Stimulated activated naive CD8-positive, alpha-beta T cell treated with anti-CD3 and anti-CD28 coated beads, Interleukin-15, Interleukin-2, amounts not matched to agents 100 U/mL and 50 U/mL, for 24 hours (primary cell): ENCODE measurements at regions not wholly inside any gene's neighbourhood (a gene's known extent, or its start where the extent isn't known, plus 50 kb on each side); places are given as distances from the start of the nearest gene placed in this dataset.

Source experiments
- ATAC-seq: fragments of 150-1000 bp; cut with Tn5 transposase; one replicate; pipeline ENCODE4 v1.10.0; 2021
- DNase-seq: peaks from one replicate; pipeline ENCODE4 v3.0.0; 2021

- no peak for ATAC-seq
- no peak for DNase-seq
Observed at GRCh38 chr1:193504920-193505319, 318.5 kb upstream of the B3GALT2 start.

- no peak for ATAC-seq
- no peak for DNase-seq
Observed at GRCh38 chr1:193498088-193498655, 311.8 kb upstream of the B3GALT2 start.

- no peak for ATAC-seq
- DNase-seq = no peak
Observed at GRCh38 chr1:193494368-193494767, 308.0 kb upstream of the B3GALT2 start.

GRCh38 chr1:193489191-193489590 lies 302.8 kb upstream of the B3GALT2 start:
- DNase-seq = no peak
- ATAC-seq = no peak

GRCh38 chr1:193487722-193488121 lies 301.3 kb upstream of the B3GALT2 start:
- no peak for DNase-seq
- ATAC-seq = no peak

- DNase-seq (no peak), ATAC-seq (no peak)
Observed at GRCh38 chr1:193486671-193487229, 300.3 kb upstream of the B3GALT2 start.

GRCh38 chr1:193480755-193481154 lies 294.3 kb upstream of the B3GALT2 start:
- DNase-seq = no peak
- no peak for ATAC-seq

GRCh38 chr1:193479187-193479586 lies 292.8 kb upstream of the B3GALT2 start:
- DNase-seq = peak; percentile 50
- peak; percentile 77 for ATAC-seq

- ATAC-seq (no peak), DNase-seq (no peak)
Observed at GRCh38 chr1:193476748-193477147, 290.3 kb upstream of the B3GALT2 start.

GRCh38 chr1:193473932-193474331 lies 287.5 kb upstream of the B3GALT2 start:
- no peak for ATAC-seq

GRCh38 chr1:193472838-193473398 lies 286.5 kb upstream of the B3GALT2 start:
- ATAC-seq = no peak

More at GRCh38 chr1:193473932-193474331, 287.5 kb upstream of the B3GALT2 start:
- no peak for DNase-seq

GRCh38 chr1:193472430-193472829 lies 286.0 kb upstream of the B3GALT2 start:
- no peak for ATAC-seq
- no peak for DNase-seq

More at GRCh38 chr1:193472838-193473398, 286.5 kb upstream of the B3GALT2 start:
- no peak for DNase-seq

- DNase-seq = no peak
- no peak for ATAC-seq
Observed at GRCh38 chr1:193471981-193472380, 285.6 kb upstream of the B3GALT2 start.

- DNase-seq (no peak), ATAC-seq (no peak)
Observed at GRCh38 chr1:193463326-193463932, 277.0 kb upstream of the B3GALT2 start.

- DNase-seq (no peak), ATAC-seq (no peak)
Observed at GRCh38 chr1:193462629-193463320, 276.4 kb upstream of the B3GALT2 start.

- ATAC-seq = peak; percentile 72
- DNase-seq = no peak
Observed at GRCh38 chr1:193458628-193459027, 272.2 kb upstream of the B3GALT2 start.

GRCh38 chr1:193457676-193458075 lies 271.3 kb upstream of the B3GALT2 start:
- DNase-seq = no peak
- ATAC-seq = no peak

GRCh38 chr1:193456811-193457280 lies 270.4 kb upstream of the B3GALT2 start:
- DNase-seq (no peak), ATAC-seq (peak; percentile 25)

- DNase-seq (no peak), ATAC-seq (no peak)
Observed at GRCh38 chr1:193451606-193452005, 265.2 kb upstream of the B3GALT2 start.

GRCh38 chr1:193451001-193451400 lies 264.6 kb upstream of the B3GALT2 start:
- ATAC-seq (no peak), DNase-seq (no peak)

GRCh38 chr1:193448682-193449461 lies 262.5 kb upstream of the B3GALT2 start:
- peak; percentile 93 for ATAC-seq
- peak; percentile 25 for DNase-seq

- ATAC-seq = no peak
- DNase-seq = no peak
Observed at GRCh38 chr1:193443886-193444285, 257.5 kb upstream of the B3GALT2 start.
